H9 (cell line): ENCODE measurements at regions not wholly inside any gene's neighbourhood (a gene's known extent, or its start where the extent isn't known, plus 50 kb on each side); places are given as distances from the start of the nearest gene placed in this dataset.

Source experiments
- DNase-seq: peaks from one replicate; pipeline ENCODE4 v3.0.0-alpha.2; 2017
- H2AFZ ChIP-seq: one replicate; pipeline ENCODE4 v1.6.1; 2013; ENCODE audit warnings: mild to moderate bottlenecking, low read length, control low read depth, moderate library complexity
- H2AK5ac ChIP-seq: 2 replicates; pipeline ENCODE4 v1.6.1; 2013; ENCODE audit warnings: low read length, control low read depth, mixed read lengths; ENCODE audit not compliant: insufficient read length
- H2BK120ac ChIP-seq: one replicate; pipeline ENCODE4 v1.6.1; 2013; ENCODE audit warnings: low read depth, mild to moderate bottlenecking, low read length, control low read depth, inconsistent platforms; ENCODE audit not compliant: poor library complexity, severe bottlenecking
- H2BK12ac ChIP-seq: 2 replicates; pipeline ENCODE4 v1.6.1; 2013; ENCODE audit warnings: low read length, control low read depth, mixed read lengths, low read depth; ENCODE audit not compliant: insufficient read length
- H2BK15ac ChIP-seq: 2 replicates; pipeline ENCODE4 v1.6.1; 2013; ENCODE audit warnings: low read depth, low read length, control low read depth
- H2BK20ac ChIP-seq: one replicate; pipeline ENCODE4 v1.6.1; 2013; ENCODE audit warnings: low read depth, mild to moderate bottlenecking, low read length, control low read depth, inconsistent platforms; ENCODE audit not compliant: poor library complexity, severe bottlenecking
- H2BK5ac ChIP-seq: 2 replicates; pipeline ENCODE4 v1.6.1; 2013; ENCODE audit warnings: low read length, control low read depth, mixed read lengths; ENCODE audit not compliant: insufficient read length
- H3K14ac ChIP-seq: 2 replicates; pipeline ENCODE4 v1.6.1; 2013; ENCODE audit warnings: low read length, control low read depth; ENCODE audit not compliant: insufficient read depth
- H3K18ac ChIP-seq: 2 replicates; pipeline ENCODE4 v1.6.1; 2013; ENCODE audit warnings: low read depth, mild to moderate bottlenecking, mixed read lengths, low read length, control low read depth; ENCODE audit not compliant: insufficient read length
- H3K23ac ChIP-seq: 2 replicates; pipeline ENCODE4 v1.6.1; 2013; ENCODE audit warnings: low read length, control low read depth, mixed read lengths, low read depth; ENCODE audit not compliant: insufficient read length
- H3K23me2 ChIP-seq: 2 replicates; pipeline ENCODE4 v1.6.1; 2013; ENCODE audit warnings: low read depth, mild to moderate bottlenecking, mixed read lengths, low read length, control low read depth; ENCODE audit not compliant: insufficient read length, poor library complexity, severe bottlenecking
- H3K27ac ChIP-seq: 2 replicates; pipeline ENCODE4 v1.5.1; 2013; ENCODE audit warnings: low read length, control low read depth, mixed read lengths, low read depth; ENCODE audit not compliant: insufficient read length
- H3K27me3 ChIP-seq: 2 replicates; pipeline ENCODE4 v1.6.1; 2013; ENCODE audit warnings: low read length, control low read depth, inconsistent platforms; ENCODE audit not compliant: insufficient read depth
- H3K4ac ChIP-seq: 2 replicates; pipeline ENCODE4 v1.6.1; 2013; ENCODE audit warnings: low read depth, mild to moderate bottlenecking, control low read depth, inconsistent platforms, low read length, moderate library complexity
- H3K4me1 ChIP-seq: 2 replicates; pipeline ENCODE4 v1.6.1; 2013; ENCODE audit warnings: low read length, control low read depth, inconsistent platforms; ENCODE audit not compliant: insufficient read depth
- H3K4me2 ChIP-seq: 2 replicates; pipeline ENCODE4 v1.6.1; 2013; ENCODE audit warnings: low read length, control low read depth, mixed read lengths; ENCODE audit not compliant: insufficient read length, insufficient read depth
- H3K56ac ChIP-seq: 2 replicates; pipeline ENCODE4 v1.6.1; 2013; ENCODE audit warnings: low read depth, mild to moderate bottlenecking, mixed read lengths, low read length, control low read depth; ENCODE audit not compliant: insufficient read length
- H3K79me1 ChIP-seq: 2 replicates; pipeline ENCODE4 v1.6.1; 2013; ENCODE audit warnings: low read depth, mild to moderate bottlenecking, moderate library complexity, low read length, control low read depth, inconsistent platforms; ENCODE audit not compliant: insufficient read depth, poor library complexity, severe bottlenecking
- H3K79me2 ChIP-seq: 2 replicates; pipeline ENCODE4 v1.6.1; 2013; ENCODE audit warnings: low read length, control low read depth, inconsistent platforms; ENCODE audit not compliant: insufficient read depth
- H3K9ac ChIP-seq: 2 replicates; pipeline ENCODE4 v1.6.1; 2013; ENCODE audit warnings: low read length, control low read depth, mixed read lengths; ENCODE audit not compliant: insufficient read length; ENCODE audit errors: extremely low read depth
- H3K9me3 ChIP-seq: one replicate; pipeline ENCODE4 v1.6.1; 2013; ENCODE audit warnings: low read depth, low read length, inconsistent platforms; ENCODE audit not compliant: control insufficient read depth
- H3T11ph ChIP-seq: one replicate; pipeline ENCODE4 v1.6.1; 2013; ENCODE audit warnings: mild to moderate bottlenecking, low read length, control low read depth, inconsistent platforms
- H4K20me1 ChIP-seq: one replicate; pipeline ENCODE4 v1.6.1; 2013; ENCODE audit not compliant: control insufficient read depth, insufficient read length, insufficient read depth
- H4K5ac ChIP-seq: 2 replicates; pipeline ENCODE4 v1.6.1; 2013; ENCODE audit warnings: low read depth, mild to moderate bottlenecking, mixed read lengths, low read length, control low read depth; ENCODE audit not compliant: insufficient read length
- H4K8ac ChIP-seq: replicated peaks from 2 replicates; pipeline ENCODE4 v1.6.1; 2013; ENCODE audit warnings: low read length, control low read depth, mixed read lengths, low read depth; ENCODE audit not compliant: insufficient read length
- H4K91ac ChIP-seq: 2 replicates; pipeline ENCODE4 v1.6.1; 2013; ENCODE audit warnings: low read depth, mild to moderate bottlenecking, moderate library complexity, mixed read lengths, low read length, control low read depth; ENCODE audit not compliant: insufficient read length
- H3K27ac Mint-ChIP-seq, 3 experiments: 2 replicates in 2 of 3; 3 replicates in 1 of 3; pipeline ENCODE4 v1.8.0; 2020 to 2021; ENCODE audit warnings: mixed read lengths in 3 of 3, mild to moderate bottlenecking in 1 of 3, moderate library complexity in 1 of 3
- H3K27me3 Mint-ChIP-seq: 2 replicates; pipeline ENCODE4 v1.8.0; 2021; ENCODE audit warnings: low read depth, mild to moderate bottlenecking, moderate library complexity, mixed read lengths
- H3K36me3 Mint-ChIP-seq, 3 experiments: 2 replicates in 2 of 3; 3 replicates in 1 of 3; pipeline ENCODE4 v1.8.0; 2020 to 2021; ENCODE audit warnings: low read depth in 3 of 3, mixed read lengths in 3 of 3; ENCODE audit not compliant: insufficient read depth in 1 of 3
- H3K4me1 Mint-ChIP-seq, 2 experiments: 2 replicates each; pipeline ENCODE4 v1.8.0; 2020; ENCODE audit warnings: mixed read lengths in 2 of 2
- H3K4me3 Mint-ChIP-seq, 2 experiments: 2 replicates in 1 of 2; 3 replicates in 1 of 2; pipeline ENCODE4 v1.8.0; 2020 to 2021; ENCODE audit warnings: mild to moderate bottlenecking in 2 of 2, mixed read lengths in 2 of 2, moderate library complexity in 1 of 2
- H3K9me3 Mint-ChIP-seq, 2 experiments: 2 replicates in 1 of 2; 3 replicates in 1 of 2; pipeline ENCODE4 v1.8.0; 2020; ENCODE audit warnings: mild to moderate bottlenecking in 2 of 2, mixed read lengths in 2 of 2, moderate library complexity in 1 of 2
- WGBS: extraction: QIAGEN DNeasy Blood & Tissue Kit; methylation state at CpG from one replicate; pipeline ENCODE4 v1.1.7; 2013; ENCODE audit warnings: missing lambda C conversion rate, low lambda C conversion rate, mixed read lengths; ENCODE audit not compliant: insufficient read length; ENCODE audit errors: extremely low coverage; 5-methylcytosine and 5-hydroxymethylcytosine counted together
- TF ChIP-seq, protein P1 (sequence below): fragments of 200-600 bp; sonication (generic); conservative IDR thresholded peaks from 3 replicates; pipeline ENCODE4 v1.8.0; 2021; ENCODE audit warnings: antibody characterized with exemption, mild to moderate bottlenecking

DNA sequence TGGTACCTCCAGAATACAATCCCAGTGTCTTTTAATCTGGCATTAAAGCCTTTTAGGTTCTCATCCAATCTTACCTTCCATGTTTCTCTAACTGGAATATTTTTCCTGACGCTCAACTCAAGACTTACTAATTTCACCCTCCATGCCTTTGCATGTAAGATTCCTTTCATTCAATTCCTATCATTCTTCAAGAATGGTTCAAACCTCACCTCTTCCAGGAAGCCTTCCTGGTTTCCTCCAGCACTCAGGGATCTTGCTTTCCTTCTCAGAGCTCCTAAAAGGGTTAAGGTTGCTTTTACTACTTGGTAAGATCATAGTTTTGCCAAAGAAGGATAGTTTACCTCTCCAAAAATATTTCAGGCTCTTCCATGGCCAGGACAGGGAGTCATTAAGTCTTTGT, 91.2 kb upstream of the CACNA1E start:
- Mint-ChIP-seq H3K27ac (no peak overlapping the region), H3K4me3 (no peak overlapping the region), H3K27me3 (peaks cover 4% of the 10 kb centered on the region), H3K4me1 (peaks cover 0 to 4% of the 10 kb centered on the region in 2 experiments; a peak in 2 of 4 replicates), H3K36me3 (no peaks in the 10 kb centered on the region), H3K9me3 (no peaks in the 10 kb centered on the region)
- Histone ChIP-seq H2AFZ (no peak overlapping the region), H3K79me2 (no peaks in the 10 kb centered on the region), H3K4ac (no peak overlapping the region), H4K20me1 (no peaks in the 10 kb centered on the region), H3K23me2 (no peaks in the 10 kb centered on the region), H4K91ac (no peak overlapping the region), H3T11ph (no peak overlapping the region), H3K18ac (no peak overlapping the region), H2BK5ac (no peak overlapping the region), H2BK20ac (no peak overlapping the region), H2AK5ac (no peak overlapping the region), H3K79me1 (no peaks in the 10 kb centered on the region), H4K8ac (no peak overlapping the region), H3K14ac (no peak overlapping the region), H3K4me1 (no peaks in the 10 kb centered on the region), H2BK12ac (no peak overlapping the region), H3K4me2 (no peak overlapping the region), H3K9me3 (no peaks in the 10 kb centered on the region), H2BK15ac (no peak overlapping the region), H2BK120ac (no peak overlapping the region), H3K56ac (no peak overlapping the region), H3K9ac (no peak overlapping the region), H4K5ac (no peak overlapping the region), H3K27ac (no peak overlapping the region), H3K23ac (no peak overlapping the region), H3K27me3 (no peaks in the 10 kb centered on the region)
- TF ChIP-seq, protein P1, sequence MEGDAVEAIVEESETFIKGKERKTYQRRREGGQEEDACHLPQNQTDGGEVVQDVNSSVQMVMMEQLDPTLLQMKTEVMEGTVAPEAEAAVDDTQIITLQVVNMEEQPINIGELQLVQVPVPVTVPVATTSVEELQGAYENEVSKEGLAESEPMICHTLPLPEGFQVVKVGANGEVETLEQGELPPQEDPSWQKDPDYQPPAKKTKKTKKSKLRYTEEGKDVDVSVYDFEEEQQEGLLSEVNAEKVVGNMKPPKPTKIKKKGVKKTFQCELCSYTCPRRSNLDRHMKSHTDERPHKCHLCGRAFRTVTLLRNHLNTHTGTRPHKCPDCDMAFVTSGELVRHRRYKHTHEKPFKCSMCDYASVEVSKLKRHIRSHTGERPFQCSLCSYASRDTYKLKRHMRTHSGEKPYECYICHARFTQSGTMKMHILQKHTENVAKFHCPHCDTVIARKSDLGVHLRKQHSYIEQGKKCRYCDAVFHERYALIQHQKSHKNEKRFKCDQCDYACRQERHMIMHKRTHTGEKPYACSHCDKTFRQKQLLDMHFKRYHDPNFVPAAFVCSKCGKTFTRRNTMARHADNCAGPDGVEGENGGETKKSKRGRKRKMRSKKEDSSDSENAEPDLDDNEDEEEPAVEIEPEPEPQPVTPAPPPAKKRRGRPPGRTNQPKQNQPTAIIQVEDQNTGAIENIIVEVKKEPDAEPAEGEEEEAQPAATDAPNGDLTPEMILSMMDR, result no peak
- no CpG with 5 or more reads among the region's 1 CpG for WGBS
- no peak for DNase-seq
